ENCODE measurements at regions not wholly inside any gene's neighbourhood (a gene's known extent, or its start where the extent isn't known, plus 50 kb on each side); places are given as distances from the start of the nearest gene placed in this dataset.

DNA sequence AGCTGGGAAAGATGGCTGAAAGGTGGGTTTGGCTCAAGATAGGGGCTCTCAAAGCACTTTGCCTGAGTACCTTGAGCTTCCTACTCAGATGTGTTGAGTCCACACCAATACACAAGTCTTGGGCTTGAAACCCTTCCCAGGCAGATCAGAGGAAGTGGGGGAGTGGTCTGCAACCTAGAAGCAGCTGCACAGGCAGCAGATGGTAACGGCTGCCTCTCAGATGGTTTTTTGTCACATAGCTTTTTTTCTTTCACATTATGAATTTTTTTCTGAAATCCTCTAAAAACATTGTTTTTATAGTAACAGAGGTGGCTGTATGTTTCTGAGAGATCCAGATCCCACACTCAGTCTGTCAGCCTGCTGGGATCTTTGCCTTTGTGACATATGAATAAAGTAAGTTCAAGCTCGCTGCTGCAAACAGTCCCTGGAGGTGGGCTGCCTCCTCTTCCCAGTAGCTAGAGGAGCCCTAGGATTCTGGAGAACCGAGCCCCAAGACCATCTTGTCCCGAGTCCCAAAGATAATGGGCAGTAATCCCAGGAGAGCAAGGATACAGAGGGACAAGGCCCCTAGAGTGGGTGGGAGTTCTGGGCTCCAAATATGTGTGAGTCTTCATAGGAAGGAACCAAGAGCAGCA, 97.1 kb upstream of the TOP1 start:
- no peak for TF ChIP-seq GABPA (IDR thresholded peaks at IDR 0.05 in 1 of 2, conservative IDR thresholded peaks at IDR 0.05 in 1 of 2)
- TF ChIP-seq, protein P1, sequence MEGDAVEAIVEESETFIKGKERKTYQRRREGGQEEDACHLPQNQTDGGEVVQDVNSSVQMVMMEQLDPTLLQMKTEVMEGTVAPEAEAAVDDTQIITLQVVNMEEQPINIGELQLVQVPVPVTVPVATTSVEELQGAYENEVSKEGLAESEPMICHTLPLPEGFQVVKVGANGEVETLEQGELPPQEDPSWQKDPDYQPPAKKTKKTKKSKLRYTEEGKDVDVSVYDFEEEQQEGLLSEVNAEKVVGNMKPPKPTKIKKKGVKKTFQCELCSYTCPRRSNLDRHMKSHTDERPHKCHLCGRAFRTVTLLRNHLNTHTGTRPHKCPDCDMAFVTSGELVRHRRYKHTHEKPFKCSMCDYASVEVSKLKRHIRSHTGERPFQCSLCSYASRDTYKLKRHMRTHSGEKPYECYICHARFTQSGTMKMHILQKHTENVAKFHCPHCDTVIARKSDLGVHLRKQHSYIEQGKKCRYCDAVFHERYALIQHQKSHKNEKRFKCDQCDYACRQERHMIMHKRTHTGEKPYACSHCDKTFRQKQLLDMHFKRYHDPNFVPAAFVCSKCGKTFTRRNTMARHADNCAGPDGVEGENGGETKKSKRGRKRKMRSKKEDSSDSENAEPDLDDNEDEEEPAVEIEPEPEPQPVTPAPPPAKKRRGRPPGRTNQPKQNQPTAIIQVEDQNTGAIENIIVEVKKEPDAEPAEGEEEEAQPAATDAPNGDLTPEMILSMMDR (IDR thresholded peaks at IDR 0.05; ENCODE audit: low read depth, low read length, missing input control), result no peak
- no peak for TF ChIP-seq YY1 (IDR thresholded peaks at IDR 0.05)
- no peak for TF ChIP-seq TAF1 (conservative IDR thresholded peaks at IDR 0.05)
- TF ChIP-seq RAD21 (IDR thresholded peaks at IDR 0.05), result no peak
- TF ChIP-seq, protein P2, sequence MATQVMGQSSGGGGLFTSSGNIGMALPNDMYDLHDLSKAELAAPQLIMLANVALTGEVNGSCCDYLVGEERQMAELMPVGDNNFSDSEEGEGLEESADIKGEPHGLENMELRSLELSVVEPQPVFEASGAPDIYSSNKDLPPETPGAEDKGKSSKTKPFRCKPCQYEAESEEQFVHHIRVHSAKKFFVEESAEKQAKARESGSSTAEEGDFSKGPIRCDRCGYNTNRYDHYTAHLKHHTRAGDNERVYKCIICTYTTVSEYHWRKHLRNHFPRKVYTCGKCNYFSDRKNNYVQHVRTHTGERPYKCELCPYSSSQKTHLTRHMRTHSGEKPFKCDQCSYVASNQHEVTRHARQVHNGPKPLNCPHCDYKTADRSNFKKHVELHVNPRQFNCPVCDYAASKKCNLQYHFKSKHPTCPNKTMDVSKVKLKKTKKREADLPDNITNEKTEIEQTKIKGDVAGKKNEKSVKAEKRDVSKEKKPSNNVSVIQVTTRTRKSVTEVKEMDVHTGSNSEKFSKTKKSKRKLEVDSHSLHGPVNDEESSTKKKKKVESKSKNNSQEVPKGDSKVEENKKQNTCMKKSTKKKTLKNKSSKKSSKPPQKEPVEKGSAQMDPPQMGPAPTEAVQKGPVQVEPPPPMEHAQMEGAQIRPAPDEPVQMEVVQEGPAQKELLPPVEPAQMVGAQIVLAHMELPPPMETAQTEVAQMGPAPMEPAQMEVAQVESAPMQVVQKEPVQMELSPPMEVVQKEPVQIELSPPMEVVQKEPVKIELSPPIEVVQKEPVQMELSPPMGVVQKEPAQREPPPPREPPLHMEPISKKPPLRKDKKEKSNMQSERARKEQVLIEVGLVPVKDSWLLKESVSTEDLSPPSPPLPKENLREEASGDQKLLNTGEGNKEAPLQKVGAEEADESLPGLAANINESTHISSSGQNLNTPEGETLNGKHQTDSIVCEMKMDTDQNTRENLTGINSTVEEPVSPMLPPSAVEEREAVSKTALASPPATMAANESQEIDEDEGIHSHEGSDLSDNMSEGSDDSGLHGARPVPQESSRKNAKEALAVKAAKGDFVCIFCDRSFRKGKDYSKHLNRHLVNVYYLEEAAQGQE (IDR thresholded peaks at IDR 0.05), result no peak
- TF ChIP-seq JUND (IDR thresholded peaks at IDR 0.05), result no peak
